ENCODE measurements at regions not wholly inside any gene's neighbourhood (a gene's known extent, or its start where the extent isn't known, plus 50 kb on each side); places are given as distances from the start of the nearest gene placed in this dataset.

- TF ChIP-seq CTCF (IDR thresholded peaks at IDR 0.05; ENCODE audit: low read length) (no peak), EZH2 (optimal IDR thresholded peaks at IDR 0.05; ENCODE audit: low read depth, low read length) (no peak)
These were observed 142.1 kb downstream of the C6orf118 start for GRCh38 chr6:165167311-165167710.

Data from MM.1S (cell line).